22Rv1 (cell line): ENCODE measurements at regions not wholly inside any gene's neighbourhood (a gene's known extent, or its start where the extent isn't known, plus 50 kb on each side); places are given as distances from the start of the nearest gene placed in this dataset.

Source experiments
- CTCF ChIP-seq: fragments of 450-650 bp; IDR thresholded peaks from 2 replicates; pipeline ENCODE4 v1.5.1; 2017; ENCODE audit warnings: mild to moderate bottlenecking
- ZFX ChIP-seq: fragments of 450-650 bp; IDR thresholded peaks from 2 replicates; pipeline ENCODE4 v1.6.1; 2017; ENCODE audit warnings: antibody characterized with exemption, borderline replicate concordance

- TF ChIP-seq CTCF (no peak), ZFX (no peak)
These were observed 202.3 kb upstream of the IGF1R start for GRCh38 chr15:98446083-98446482.
